GM18951 (cell line): ENCODE measurements at regions not wholly inside any gene's neighbourhood (a gene's known extent, or its start where the extent isn't known, plus 50 kb on each side); places are given as distances from the start of the nearest gene placed in this dataset.
"Not testable (repeated sequence)": the region's sequence is repeated elsewhere in the genome, so short reads cannot be mapped to it uniquely, and the experiment has no call there.

ENCODE experiments used
- POLR2A ChIP-seq: IDR thresholded peaks from 4 replicates; pipeline ENCODE4 v1.6.1; 2011; ENCODE audit warnings: mild to moderate bottlenecking; ENCODE audit not compliant: insufficient read length, insufficient read depth; ENCODE audit errors: extremely low read depth
- in situ Hi-C: fragments of 300-500 bp; cut with MboI; formaldehyde crosslinking; loops from one replicate; pipeline ENCODE4 v1.12.0; 2022; ENCODE audit warnings: low sequenced_read_pairs, mixed read lengths, inconsistent platforms; ENCODE audit not compliant: unreplicated experiment

- in situ Hi-C loops: no loop called here
- no peak for TF ChIP-seq POLR2A
Observed at GRCh38 chr5:147072622-147073021, 162.2 kb upstream of the STK32A start.

GRCh38 chr5:147073098-147073497 lies 161.7 kb upstream of the STK32A start:
- in situ Hi-C loops: no loop called here
- no peak for TF ChIP-seq POLR2A

GRCh38 chr5:147075187-147075586 lies 159.6 kb upstream of the STK32A start:
- in situ Hi-C loops: no loop called here
- TF ChIP-seq POLR2A: no peak

GRCh38 chr5:147080391-147080790 lies 154.4 kb upstream of the STK32A start:
- in situ Hi-C loops: no loop called here
- no peak for TF ChIP-seq POLR2A

GRCh38 chr5:147081311-147081764 lies 153.5 kb upstream of the STK32A start:
- TF ChIP-seq POLR2A: no peak
- in situ Hi-C loops: no loop called here

DNA sequence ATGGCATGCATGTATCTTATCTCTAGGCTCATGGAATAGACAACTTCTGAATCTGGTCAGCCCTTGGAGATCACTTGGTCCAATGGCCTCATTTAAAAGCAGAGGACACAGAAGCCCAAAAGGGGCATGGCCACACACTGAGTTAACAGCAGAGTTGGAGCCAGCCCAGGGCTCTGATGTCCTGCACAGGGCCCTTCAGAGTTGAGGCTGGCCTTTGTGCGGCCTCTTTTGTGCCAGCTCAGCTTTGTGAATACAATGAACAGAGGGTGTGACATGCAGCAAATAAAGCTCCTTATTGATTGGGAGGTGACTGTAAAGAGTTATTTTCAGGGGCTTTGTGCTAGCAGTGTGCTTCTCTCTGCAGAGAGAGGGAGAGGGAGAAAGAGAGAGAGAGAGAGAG lies 150.1 kb upstream of the STK32A start:
- no peak for TF ChIP-seq POLR2A
- in situ Hi-C loops: no loop called here

- no peak for TF ChIP-seq POLR2A
- in situ Hi-C loops: no loop called here
Observed at GRCh38 chr5:147085409-147085808, 149.4 kb upstream of the STK32A start.

DNA sequence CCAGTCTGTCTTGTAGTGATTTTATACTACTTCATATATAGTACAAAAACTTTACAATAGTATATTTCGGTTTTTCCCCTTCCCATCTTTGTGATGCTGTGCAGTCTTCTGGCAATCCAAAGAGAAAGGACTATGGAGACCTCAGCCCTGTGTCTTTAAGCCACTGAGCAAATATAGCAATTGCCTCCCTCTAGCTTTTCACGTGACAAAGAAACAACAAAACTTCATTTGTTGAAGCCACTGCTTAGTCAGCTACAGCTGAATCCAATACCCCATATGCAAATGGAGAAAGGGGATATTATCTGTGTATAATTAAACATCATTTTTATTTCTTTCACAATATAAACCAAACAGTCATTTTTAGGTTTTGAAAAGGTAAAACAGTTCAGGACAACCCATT lies 142.8 kb upstream of the STK32A start:
- TF ChIP-seq POLR2A: no peak
- in situ Hi-C loops: no loop called here

GRCh38 chr5:147093138-147093537 lies 141.7 kb upstream of the STK32A start:
- no peak for TF ChIP-seq POLR2A
- in situ Hi-C loops: no loop called here

GRCh38 chr5:147095740-147096139 lies 139.1 kb upstream of the STK32A start:
- in situ Hi-C loops: no loop called here
- no peak for TF ChIP-seq POLR2A

DNA sequence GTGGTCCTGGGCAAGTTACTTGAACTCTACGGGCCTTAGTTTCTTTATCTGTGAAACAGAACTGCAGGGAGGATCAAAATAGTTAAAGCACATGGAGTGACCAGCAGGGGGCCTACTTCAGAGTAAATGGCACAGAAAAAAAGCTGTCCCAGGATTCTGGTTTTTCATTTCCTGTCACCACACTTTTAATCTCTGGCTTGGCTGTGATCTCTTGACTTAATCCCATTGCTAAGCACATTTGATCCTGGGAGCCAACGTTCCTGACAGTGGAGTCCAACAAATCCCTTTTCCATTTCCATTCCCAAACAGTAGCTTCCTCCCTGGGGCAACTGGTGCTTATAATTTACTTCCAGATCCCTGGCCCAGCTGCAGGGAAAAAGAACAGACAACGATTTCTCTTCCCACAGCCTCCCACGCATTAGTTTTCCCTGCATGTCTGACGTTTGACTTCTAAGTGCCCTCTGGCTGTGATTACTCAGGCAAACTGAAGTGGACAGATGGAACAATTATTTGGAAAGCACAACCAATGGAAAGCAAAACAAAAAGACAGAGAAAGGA lies 136.5 kb upstream of the STK32A start:
- TF ChIP-seq POLR2A: no peak
- in situ Hi-C loops: no loop called here

DNA sequence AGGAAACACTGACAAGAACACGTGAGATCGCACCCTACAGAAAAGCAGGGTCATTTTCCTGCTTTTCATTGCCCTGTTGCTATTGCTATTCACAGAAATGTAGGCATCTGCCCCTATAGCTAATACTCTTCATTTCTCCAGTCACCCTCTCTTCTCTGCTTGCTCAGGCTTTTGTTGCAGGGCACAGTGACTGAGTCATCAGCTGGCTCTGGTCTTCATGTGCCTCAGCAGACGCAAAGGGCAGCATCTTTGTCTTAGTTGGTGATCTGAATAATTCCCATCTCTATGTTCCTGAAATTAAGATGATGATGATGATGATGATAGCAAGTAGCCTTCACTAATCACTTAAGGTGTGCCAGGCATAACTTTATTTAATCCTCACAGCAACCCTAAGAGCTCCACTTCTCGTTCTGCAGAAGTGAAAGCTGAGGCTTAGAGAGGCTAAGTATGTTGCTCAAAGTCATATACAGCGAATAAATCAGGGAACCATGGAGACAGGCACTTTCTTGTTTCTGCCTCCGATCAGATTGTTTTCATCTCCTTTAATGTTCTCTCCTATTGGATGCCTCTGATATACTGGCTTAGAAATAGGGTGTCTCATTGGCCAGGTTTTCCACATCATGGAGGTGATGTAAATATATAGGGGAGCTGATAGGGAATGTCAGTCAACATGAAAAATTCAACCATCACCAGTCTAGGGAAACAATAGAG lies 133.0 kb upstream of the STK32A start:
- in situ Hi-C loops: no loop called here
- TF ChIP-seq POLR2A: no peak

DNA sequence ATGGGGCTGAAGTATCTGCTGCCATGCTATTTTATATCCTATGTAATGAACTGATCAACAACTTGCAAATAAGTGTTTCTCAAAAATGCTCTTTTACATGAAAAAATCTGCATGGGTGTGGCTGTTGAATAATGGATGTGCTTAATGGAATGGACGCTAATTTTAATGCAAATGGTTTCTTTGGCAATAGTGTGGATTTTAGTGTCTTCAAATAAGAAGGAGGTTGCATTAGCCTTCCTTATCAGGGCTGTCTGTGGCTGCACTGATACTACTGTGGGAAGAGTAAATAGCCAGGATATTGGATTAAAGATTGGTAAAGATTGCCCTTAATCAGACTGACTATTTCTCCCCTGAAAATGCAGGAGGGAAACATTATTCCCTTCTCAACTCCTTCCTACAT lies 121.9 kb upstream of the STK32A start:
- in situ Hi-C loops: no loop called here
- no peak for TF ChIP-seq POLR2A

DNA sequence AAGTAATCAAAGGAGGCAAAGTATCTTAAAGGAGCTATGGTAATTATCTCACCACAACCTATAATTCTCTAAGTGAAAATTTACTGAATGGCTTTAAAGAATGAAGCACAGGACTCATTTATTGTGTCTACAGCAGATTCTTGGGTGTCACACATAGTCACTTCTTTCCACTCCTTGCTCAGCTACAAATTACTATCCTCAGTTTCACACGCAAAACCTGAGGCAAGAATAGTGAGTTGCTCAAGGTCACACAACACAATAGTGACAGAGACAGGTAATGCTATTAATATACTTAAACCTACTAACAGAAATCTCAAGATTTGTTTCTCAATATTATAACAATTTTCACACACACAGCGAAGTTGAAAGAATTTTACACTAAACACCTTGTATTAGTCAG lies 120.9 kb upstream of the STK32A start:
- TF ChIP-seq POLR2A: no peak
- in situ Hi-C loops: no loop called here

DNA sequence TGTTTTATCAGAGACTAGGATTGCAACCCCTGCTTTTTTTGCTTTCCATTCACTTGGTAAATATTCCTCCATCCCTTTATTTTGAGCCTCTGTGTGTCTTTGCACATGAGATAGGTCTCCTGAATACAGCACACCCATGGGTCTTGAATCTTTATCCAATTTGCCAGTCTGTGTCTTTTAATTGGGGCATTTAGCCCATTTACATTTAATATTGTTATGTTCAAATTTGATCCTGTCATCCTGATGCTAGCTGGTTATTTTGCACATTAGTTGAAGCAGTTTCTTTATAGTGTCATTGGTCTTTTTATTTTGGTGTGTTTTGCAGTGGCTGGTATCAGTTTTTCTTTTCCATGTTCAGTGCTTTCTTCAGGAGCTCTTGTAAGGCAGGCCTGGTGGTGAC lies 95.1 kb upstream of the STK32A start:
- in situ Hi-C loops: not testable (repeated sequence)
